Erythroblast (primary cell): ENCODE measurements at regions not wholly inside any gene's neighbourhood (a gene's known extent, or its start where the extent isn't known, plus 50 kb on each side); places are given as distances from the start of the nearest gene placed in this dataset.

Experiments used
- GATA1 ChIP-seq: IDR thresholded peaks from 2 replicates; pipeline ENCODE4 v1.6.1; 2011; ENCODE audit warnings: low read depth, mild to moderate bottlenecking, control low read depth, low read length, moderate library complexity
- POLR2A ChIP-seq: IDR thresholded peaks from 2 replicates; pipeline ENCODE4 v1.6.1; 2011; ENCODE audit warnings: mild to moderate bottlenecking, low read length

- TF ChIP-seq POLR2A, result no peak
- no peak for TF ChIP-seq GATA1
Observed at GRCh38 chr12:24198070-24198469, 248.6 kb upstream of the SOX5 start.
